Small intestine (tissue), 7 donors: ENCODE measurements at regions not wholly inside any gene's neighbourhood (a gene's known extent, or its start where the extent isn't known, plus 50 kb on each side); places are given as distances from the start of the nearest gene placed in this dataset.

Experiments used
- DNase-seq, 2 donors: peaks; one replicate each; pipeline versions ENCODE4 v3.0.0 to v3.0.0-alpha.2; 2013
- FAIRE-seq: peaks from 2 replicates; lab custom pipeline; 2012; peaks lifted over from hg19 to GRCh38; lab: Jason Lieb, UNC
- H3K27ac ChIP-seq, 3 donors: one replicate each; pipeline ENCODE4 v1.5.1; 2013; ENCODE audit warnings: low read length in 2 of 3, mild to moderate bottlenecking in 2 of 3, control low read depth in 1 of 3, inconsistent platforms in 1 of 3, low read depth in 1 of 3, moderate library complexity in 1 of 3
- H3K27me3 ChIP-seq, 3 donors: one replicate each; pipeline ENCODE4 v1.6.1; 2013; ENCODE audit warnings: low read length in 3 of 3, inconsistent platforms in 1 of 3; ENCODE audit not compliant: control insufficient read depth in 3 of 3, insufficient read depth in 3 of 3
- H3K36me3 ChIP-seq, 3 donors: one replicate each; pipeline ENCODE4 v1.6.1; 2013; ENCODE audit warnings: low read length in 3 of 3, inconsistent platforms in 1 of 3, low read depth in 1 of 3, mild to moderate bottlenecking in 1 of 3, moderate library complexity in 1 of 3; ENCODE audit not compliant: control insufficient read depth in 3 of 3, insufficient read depth in 2 of 3
- H3K4me1 ChIP-seq, 3 donors: one replicate each; pipeline ENCODE4 v1.6.1; 2013; ENCODE audit warnings: low read length in 2 of 3, inconsistent platforms in 1 of 3, low read depth in 1 of 3, mild to moderate bottlenecking in 1 of 3, moderate library complexity in 1 of 3; ENCODE audit not compliant: control insufficient read depth in 3 of 3, insufficient read depth in 2 of 3
- H3K4me3 ChIP-seq, 3 donors: one replicate each; pipeline ENCODE4 v1.5.1; 2013; ENCODE audit warnings: low read length in 3 of 3, control low read depth in 1 of 3, inconsistent platforms in 1 of 3, low read depth in 1 of 3, mild to moderate bottlenecking in 1 of 3, moderate library complexity in 1 of 3
- H3K9me3 ChIP-seq, 2 donors: one replicate each; pipeline ENCODE4 v1.6.1; 2013; ENCODE audit warnings: low read depth in 1 of 2, low read length in 1 of 2; ENCODE audit not compliant: control insufficient read depth in 2 of 2, insufficient read depth in 1 of 2
- WGBS, 3 donors: extraction: QIAGEN DNeasy Blood & Tissue Kit; methylation state at CpG; one replicate each; pipeline ENCODE4 v1.1.7; 2013; 5-methylcytosine and 5-hydroxymethylcytosine counted together
- donor health status: healthy with polysubstance abuse.
- donor health status: control.
- donor health status: control.
- donor health status: Bipolar disorder and iron deficiency.
- donor health status: healthy.

DNA sequence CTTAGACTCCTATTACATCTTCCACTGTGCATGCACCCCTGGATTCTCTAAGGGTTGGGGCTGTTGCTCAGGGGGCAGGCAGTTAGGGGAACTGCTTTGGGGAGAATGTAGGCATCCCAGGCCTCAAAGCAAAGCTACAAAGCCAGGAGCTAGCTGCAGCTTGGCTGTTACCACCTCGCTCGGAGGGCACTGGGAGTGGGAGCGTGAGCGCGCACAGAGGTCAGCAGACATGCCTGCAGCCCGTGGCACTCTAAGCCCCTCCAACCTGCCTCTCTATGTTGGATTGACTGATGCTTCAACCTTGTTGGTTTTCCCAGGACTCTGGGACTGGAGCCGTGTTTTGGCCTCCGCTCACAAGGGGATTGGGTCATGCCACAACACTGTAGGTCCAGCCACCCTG, 69.8 kb downstream of the CPN2 start:
- DNase-seq: no peak
- Histone ChIP-seq H3K4me1 (peaks cover 0 to 15% (median 0%) of the 10 kb centered on the region in 3 donors), H3K27me3 (peaks cover 0 to 2% (median 0%) of the 10 kb centered on the region in 3 donors), H3K36me3 (no peaks in the 10 kb centered on the region), H3K4me3 (no peak overlapping the region), H3K27ac (no peak overlapping the region), H3K9me3 (no peaks in the 10 kb centered on the region)
- 91 to 97% (median 95%) methylated on average over 8 of the region's 8 CpGs for WGBS, 3 donors
- FAIRE-seq: no peak

- Histone ChIP-seq H3K4me3 (no peak overlapping the region), H3K27me3 (peaks cover 0 to 2% (median 0%) of the 10 kb centered on the region in 3 donors), H3K4me1 (peaks cover 0 to 15% (median 0%) of the 10 kb centered on the region in 3 donors), H3K9me3 (no peaks in the 10 kb centered on the region), H3K36me3 (no peaks in the 10 kb centered on the region), H3K27ac (no peak overlapping the region)
- WGBS, 3 donors: 84 to 89% (median 85%) methylated on average over 10 of the region's 10 CpGs
- no peak for FAIRE-seq
- DNase-seq: no peak
These were observed 69.4 kb downstream of the CPN2 start for GRCh38 chr3:194281766-194282165.

DNA sequence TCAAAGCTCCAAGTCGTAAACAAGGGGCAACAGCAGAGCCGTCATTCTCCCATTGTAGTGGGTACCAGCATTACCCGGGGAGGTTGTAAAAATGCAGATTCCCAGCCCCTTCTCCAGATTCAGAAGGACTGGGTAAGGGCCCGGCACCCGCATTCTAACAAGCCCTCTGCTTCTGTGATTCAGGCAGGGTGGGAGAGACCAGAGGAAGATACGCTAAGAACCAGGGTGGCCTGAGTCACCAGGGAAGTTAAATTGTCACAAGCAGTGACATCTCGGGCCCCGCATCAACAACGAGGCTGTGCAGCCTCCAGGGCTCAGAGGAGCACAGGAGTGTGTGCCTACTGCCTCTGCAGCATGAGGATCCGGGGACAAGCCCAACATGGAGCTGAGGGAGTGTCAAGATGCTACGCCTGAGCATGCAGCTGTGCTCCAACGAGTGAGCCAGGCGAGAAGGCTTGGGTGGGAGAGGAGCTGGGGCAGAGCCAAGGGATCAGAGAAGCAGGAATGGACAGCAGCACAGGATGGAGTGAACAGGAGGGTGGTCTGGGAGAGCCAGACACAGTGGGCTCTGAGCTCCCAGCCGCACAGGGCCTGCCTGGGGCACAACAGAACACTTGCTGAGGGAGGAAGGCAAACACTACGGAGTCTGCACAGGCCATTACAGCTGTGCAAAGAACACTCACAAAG, 68.5 kb downstream of the CPN2 start:
- 81 to 89% (median 85%) methylated on average over 15 of the region's 15 CpGs for WGBS, 3 donors
- Histone ChIP-seq H3K27ac (no peak overlapping the region), H3K9me3 (no peaks in the 10 kb centered on the region), H3K36me3 (no peaks in the 10 kb centered on the region), H3K27me3 (peaks cover 0 to 2% (median 0%) of the 10 kb centered on the region in 3 donors), H3K4me1 (peaks cover 0 to 11% (median 0%) of the 10 kb centered on the region in 3 donors), H3K4me3 (no peak overlapping the region)
- FAIRE-seq (no peak), DNase-seq (no peak)

GRCh38 chr3:194283221-194284006, 67.7 kb downstream of the CPN2 start:
- H3K4me1 ChIP-seq: peaks cover 0 to 6% (median 0%) of the 10 kb centered on the region in 3 donors
- H3K36me3 ChIP-seq: no peaks in the 10 kb centered on the region
- 75 to 91% (median 83%) methylated on average over 12 of the region's 12 CpGs for WGBS, 3 donors
- peaks cover 0 to 2% (median 0%) of the 10 kb centered on the region in 3 donors for H3K27me3 ChIP-seq
- H3K9me3 ChIP-seq: no peaks in the 10 kb centered on the region
- no peak for FAIRE-seq
- H3K27ac ChIP-seq: no peak overlapping the region
- DNase-seq: no peak
- H3K4me3 ChIP-seq: no peak overlapping the region

- WGBS, 3 donors: 96 to 97% (median 97%) methylated on average over 5 of the region's 5 CpGs
- no peaks in the 10 kb centered on the region for H3K36me3 ChIP-seq
- no peaks in the 10 kb centered on the region for H3K9me3 ChIP-seq
- no peak overlapping the region for H3K27ac ChIP-seq
- H3K4me1 ChIP-seq: peaks cover 0 to 4% (median 0%) of the 10 kb centered on the region in 3 donors
- no peak for FAIRE-seq
- H3K4me3 ChIP-seq: no peak overlapping the region
- DNase-seq: no peak
- peaks cover 0 to 2% (median 0%) of the 10 kb centered on the region in 3 donors for H3K27me3 ChIP-seq
These were observed 66.8 kb downstream of the CPN2 start for GRCh38 chr3:194284351-194284750.

DNA sequence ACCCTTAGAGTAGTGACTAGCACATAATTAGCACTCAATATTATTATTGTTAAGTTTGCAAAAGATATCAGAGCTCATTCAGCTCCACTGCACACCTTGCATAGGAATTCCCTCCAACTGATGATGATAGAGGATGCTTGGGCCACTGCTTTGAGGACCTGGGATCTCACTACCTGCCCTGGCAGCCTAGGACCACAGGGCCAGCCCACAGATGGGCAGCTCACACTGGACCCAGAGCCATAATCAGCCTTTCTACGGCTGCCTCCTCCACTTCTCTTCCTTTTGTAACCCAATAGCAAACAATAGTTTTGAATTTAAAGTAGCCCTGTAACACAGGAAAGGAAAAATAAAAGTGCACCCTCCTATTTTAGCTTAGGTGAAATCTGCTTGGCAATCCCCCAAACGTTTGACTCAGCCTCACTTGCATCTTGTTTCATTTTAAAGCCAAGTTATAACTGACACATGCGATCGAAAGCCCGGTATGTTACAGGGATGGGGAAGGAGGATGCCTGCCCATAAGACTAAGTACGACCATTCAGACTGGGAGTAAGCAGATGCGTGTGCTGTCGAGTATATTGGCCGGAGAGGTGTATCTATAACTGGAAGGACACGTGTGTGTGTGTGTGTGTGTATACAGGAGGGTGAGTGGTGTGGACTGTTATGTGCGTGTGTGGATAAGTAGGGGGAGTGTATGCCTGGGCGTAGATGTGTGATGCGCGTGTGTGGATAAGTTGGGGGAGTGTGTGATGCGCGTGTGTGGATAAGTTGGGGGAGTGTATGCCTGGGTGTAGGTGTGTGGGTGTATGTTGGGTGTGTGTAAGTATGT, 65.9 kb downstream of the CPN2 start:
- no peak overlapping the region for H3K27ac ChIP-seq
- DNase-seq (no peak), FAIRE-seq (no peak)
- 79 to 81% (median 81%) methylated on average over 16 of the region's 16 CpGs for WGBS, 3 donors
- no peaks in the 10 kb centered on the region for H3K36me3 ChIP-seq
- H3K4me3 ChIP-seq: no peak overlapping the region
- H3K27me3 ChIP-seq: peaks cover 0 to 2% (median 0%) of the 10 kb centered on the region in 3 donors
- H3K4me1 ChIP-seq: peaks cover 0 to 4% (median 0%) of the 10 kb centered on the region in 3 donors
- no peaks in the 10 kb centered on the region for H3K9me3 ChIP-seq

DNA sequence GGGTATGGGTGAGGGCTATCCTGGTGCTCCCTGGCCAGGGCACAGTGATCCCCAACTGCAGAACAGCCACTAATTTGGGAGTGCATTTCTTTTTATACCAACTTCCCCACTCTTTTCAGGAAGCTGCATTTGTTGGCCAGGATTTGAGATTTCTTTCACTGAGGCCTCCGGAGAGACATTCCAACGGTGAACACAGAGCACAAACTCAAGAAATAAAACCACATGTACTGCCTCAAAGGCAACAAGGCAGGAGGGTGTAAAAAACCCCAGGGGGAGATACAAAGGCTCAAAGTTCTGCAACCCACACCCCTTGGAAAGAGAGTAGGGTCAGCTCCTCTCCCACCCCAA, 65.3 kb downstream of the CPN2 start:
- H3K27ac ChIP-seq: no peak overlapping the region
- H3K4me1 ChIP-seq: peaks cover 0 to 4% (median 0%) of the 10 kb centered on the region in 3 donors
- H3K4me3 ChIP-seq: no peak overlapping the region
- no peaks in the 10 kb centered on the region for H3K36me3 ChIP-seq
- WGBS, 3 donors: 53 to 80% (median 77%) methylated on average over 2 of the region's 2 CpGs
- no peaks in the 10 kb centered on the region for H3K9me3 ChIP-seq
- no peak for DNase-seq
- peaks cover 0 to 2% (median 0%) of the 10 kb centered on the region in 3 donors for H3K27me3 ChIP-seq
- FAIRE-seq: no peak
